Vagina (tissue), 2 donors: ENCODE measurements at regions not wholly inside any gene's neighbourhood (a gene's known extent, or its start where the extent isn't known, plus 50 kb on each side); places are given as distances from the start of the nearest gene placed in this dataset.

Source experiments
- DNase-seq, 2 donors: peaks; one replicate each; pipeline ENCODE4 v3.0.0-alpha.2; 2017; ENCODE audit errors: extremely low spot score in 2 of 2
- H3K27ac ChIP-seq: fragments of 200-600 bp; sonication (generic); one replicate; pipeline ENCODE4 v1.5.1; 2019
- H3K27me3 ChIP-seq: fragments of 200-600 bp; sonication (generic); one replicate; pipeline ENCODE4 v1.5.1; 2019
- H3K36me3 ChIP-seq, 2 donors: fragments of 200-600 bp; sonication (generic); one replicate each; pipeline ENCODE4 v1.5.1; 2017 to 2019
- H3K4me1 ChIP-seq: fragments of 200-600 bp; sonication (generic); one replicate; pipeline ENCODE4 v1.5.1; 2019
- H3K4me3 ChIP-seq, 2 donors: fragments of 200-600 bp; sonication (generic); 1 replicate in 1 of 2; 2 replicates in 1 of 2; pipeline ENCODE4 v1.5.1; 2016 to 2019
- H3K9me3 ChIP-seq: fragments of 200-600 bp; sonication (generic); one replicate; pipeline ENCODE4 v1.5.1; 2019
- POLR2A ChIP-seq, 2 donors: fragments of 450-650 bp; IDR thresholded peaks; one replicate each; pipeline ENCODE4 v1.6.1; 2017; ENCODE audit warnings: antibody characterized with exemption in 2 of 2, mild to moderate bottlenecking in 2 of 2, moderate library complexity in 2 of 2
- POLR2AphosphoS5 ChIP-seq, 2 donors: sonication (generic); formaldehyde crosslinking; IDR thresholded peaks; one replicate each; pipeline ENCODE4 v1.9.0; 2017; ENCODE audit warnings: antibody characterized with exemption in 2 of 2, mild to moderate bottlenecking in 2 of 2, low read depth in 1 of 2; ENCODE audit not compliant: insufficient read depth in 1 of 2
- intact Hi-C: fragments of 100-400 bp; cut with DNase I; formaldehyde crosslinking; loops from one replicate; pipeline ENCODE4 v1.15.1; 2023
- TF ChIP-seq, protein P1 (sequence below), 3 experiments: fragments of 450-650 bp in 2 of 3; fragments of 200-600 bp in 1 of 3; sonication (generic) in 1 of 3; IDR thresholded peaks; one replicate each; pipeline ENCODE4 v1.5.1; 2017 to 2019; ENCODE audit warnings: antibody characterized with exemption in 3 of 3, mild to moderate bottlenecking in 2 of 3, moderate library complexity in 2 of 3

DNA sequence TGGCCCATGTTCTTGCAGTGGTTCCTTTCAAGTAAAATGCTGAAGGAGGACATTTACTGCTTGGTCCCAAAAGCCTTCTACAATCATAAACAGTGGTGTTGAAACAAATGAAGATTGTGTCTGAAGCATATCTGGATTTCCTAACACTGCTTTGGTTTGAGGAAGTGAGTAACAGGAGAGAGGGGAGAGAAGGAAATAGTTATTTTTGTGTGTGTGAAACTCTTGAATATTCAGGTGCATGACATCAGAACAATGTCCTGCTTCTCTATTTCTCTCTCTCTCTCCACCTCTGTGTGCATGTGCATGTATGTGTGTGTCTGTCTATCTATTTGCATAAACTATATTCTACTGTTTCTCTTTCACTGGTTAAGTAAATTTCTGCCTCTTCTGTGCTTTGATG is 61.4 kb upstream of the TNFSF18 start:
- no peaks in the 10 kb centered on the region for H3K9me3 ChIP-seq
- H3K36me3 ChIP-seq = no peaks in the 10 kb centered on the region
- intact Hi-C loops = no loop called here
- TF ChIP-seq, protein P1, sequence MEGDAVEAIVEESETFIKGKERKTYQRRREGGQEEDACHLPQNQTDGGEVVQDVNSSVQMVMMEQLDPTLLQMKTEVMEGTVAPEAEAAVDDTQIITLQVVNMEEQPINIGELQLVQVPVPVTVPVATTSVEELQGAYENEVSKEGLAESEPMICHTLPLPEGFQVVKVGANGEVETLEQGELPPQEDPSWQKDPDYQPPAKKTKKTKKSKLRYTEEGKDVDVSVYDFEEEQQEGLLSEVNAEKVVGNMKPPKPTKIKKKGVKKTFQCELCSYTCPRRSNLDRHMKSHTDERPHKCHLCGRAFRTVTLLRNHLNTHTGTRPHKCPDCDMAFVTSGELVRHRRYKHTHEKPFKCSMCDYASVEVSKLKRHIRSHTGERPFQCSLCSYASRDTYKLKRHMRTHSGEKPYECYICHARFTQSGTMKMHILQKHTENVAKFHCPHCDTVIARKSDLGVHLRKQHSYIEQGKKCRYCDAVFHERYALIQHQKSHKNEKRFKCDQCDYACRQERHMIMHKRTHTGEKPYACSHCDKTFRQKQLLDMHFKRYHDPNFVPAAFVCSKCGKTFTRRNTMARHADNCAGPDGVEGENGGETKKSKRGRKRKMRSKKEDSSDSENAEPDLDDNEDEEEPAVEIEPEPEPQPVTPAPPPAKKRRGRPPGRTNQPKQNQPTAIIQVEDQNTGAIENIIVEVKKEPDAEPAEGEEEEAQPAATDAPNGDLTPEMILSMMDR (IDR thresholded peaks at IDR 0.05) = no peak
- no peak for TF ChIP-seq POLR2A (IDR thresholded peaks at IDR 0.05)
- no peak for TF ChIP-seq POLR2AphosphoS5 (IDR thresholded peaks at IDR 0.05; ENCODE audit: insufficient read depth in 1 of 2, low read depth in 1 of 2)
- H3K4me3 ChIP-seq = no peak overlapping the region
- H3K27ac ChIP-seq = no peak overlapping the region
- DNase-seq = no peak
- no peaks in the 10 kb centered on the region for H3K4me1 ChIP-seq
- H3K27me3 ChIP-seq = no peaks in the 10 kb centered on the region

DNA sequence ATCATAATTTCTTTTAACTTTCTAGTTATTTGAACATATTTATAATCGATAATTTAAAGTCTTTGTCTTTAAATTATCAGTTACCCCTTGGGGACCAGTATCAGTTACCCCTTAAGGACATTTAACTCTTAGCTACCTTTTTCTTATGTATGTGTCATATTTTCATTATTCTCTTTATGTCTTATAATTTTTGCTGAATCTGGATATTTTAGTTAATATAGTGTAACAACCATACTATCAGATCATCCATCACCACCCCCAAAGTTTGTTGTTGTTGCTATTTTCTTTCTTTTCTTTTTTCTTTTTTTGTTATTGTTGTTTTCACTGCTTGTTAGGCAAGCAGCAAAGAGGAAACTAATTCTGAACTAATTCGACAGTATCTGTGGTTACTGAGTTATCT is 57.0 kb upstream of the TNFSF18 start:
- no peak overlapping the region for H3K4me3 ChIP-seq
- TF ChIP-seq, protein P1 (IDR thresholded peaks at IDR 0.05) = no peak
- no peak for TF ChIP-seq POLR2AphosphoS5 (IDR thresholded peaks at IDR 0.05; ENCODE audit: insufficient read depth in 1 of 2, low read depth in 1 of 2)
- no peaks in the 10 kb centered on the region for H3K27me3 ChIP-seq
- H3K36me3 ChIP-seq = no peaks in the 10 kb centered on the region
- no peaks in the 10 kb centered on the region for H3K4me1 ChIP-seq
- H3K9me3 ChIP-seq = peaks cover 9% of the 10 kb centered on the region
- intact Hi-C loops = no loop called here
- H3K27ac ChIP-seq = no peak overlapping the region
- no peak for DNase-seq

DNA sequence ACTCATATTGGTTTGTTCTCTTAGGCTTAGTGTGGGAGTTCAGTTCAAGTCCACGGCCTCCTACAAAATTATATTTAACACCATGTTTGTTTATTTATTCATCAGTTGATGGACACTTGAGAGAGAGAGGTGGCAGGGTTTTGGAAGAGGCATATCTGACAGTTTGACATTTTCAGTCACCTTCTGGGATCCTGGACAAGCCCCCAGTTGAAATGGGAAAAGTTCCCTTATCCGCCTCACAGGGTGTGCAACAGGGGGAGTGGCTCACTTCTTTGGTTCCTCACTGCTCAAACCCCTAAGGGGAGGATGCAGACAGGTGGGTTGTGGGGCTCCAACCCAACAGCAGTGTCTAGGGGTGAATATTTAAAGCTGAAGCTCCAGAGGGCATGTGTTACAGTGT is 52.3 kb upstream of the TNFSF18 start:
- intact Hi-C loops = no loop called here
- Histone ChIP-seq H3K4me3 (no peak overlapping the region), H3K27ac (no peak overlapping the region), H3K9me3 (peaks cover 9% of the 10 kb centered on the region), H3K27me3 (no peaks in the 10 kb centered on the region), H3K4me1 (no peaks in the 10 kb centered on the region), H3K36me3 (no peaks in the 10 kb centered on the region)
- TF ChIP-seq POLR2AphosphoS5 (IDR thresholded peaks at IDR 0.05; ENCODE audit: insufficient read depth in 1 of 2, low read depth in 1 of 2) = no peak
- TF ChIP-seq POLR2A (IDR thresholded peaks at IDR 0.05) = no peak
- TF ChIP-seq, protein P1 (IDR thresholded peaks at IDR 0.05) = no peak
- no peak for DNase-seq

DNA sequence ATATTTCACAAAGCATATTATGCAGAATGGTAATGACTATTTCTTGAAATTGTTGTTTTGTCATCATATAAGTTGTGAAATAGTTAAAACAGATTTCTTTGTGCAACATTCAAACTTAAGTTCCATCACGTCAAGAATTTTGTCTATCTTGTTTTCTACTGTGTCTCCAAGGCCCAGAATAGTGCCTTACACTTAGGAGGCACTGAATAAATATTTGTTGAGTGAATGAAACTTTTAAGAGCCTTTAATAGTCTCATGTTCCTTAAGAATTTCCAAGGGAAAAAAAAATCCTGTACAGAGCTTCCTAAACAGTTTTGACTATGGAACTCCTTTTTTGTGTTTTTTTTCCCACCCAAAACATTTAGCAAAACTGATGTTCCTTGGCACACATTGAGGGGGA is 50.8 kb upstream of the TNFSF18 start:
- Histone ChIP-seq H3K27me3 (no peaks in the 10 kb centered on the region), H3K9me3 (peaks cover 9% of the 10 kb centered on the region), H3K27ac (no peak overlapping the region), H3K36me3 (no peaks in the 10 kb centered on the region), H3K4me3 (no peak overlapping the region), H3K4me1 (no peaks in the 10 kb centered on the region)
- no peak for DNase-seq
- intact Hi-C loops = no loop called here
- TF ChIP-seq POLR2AphosphoS5 (IDR thresholded peaks at IDR 0.05; ENCODE audit: insufficient read depth in 1 of 2, low read depth in 1 of 2) (no peak), POLR2A (IDR thresholded peaks at IDR 0.05) (no peak)
- TF ChIP-seq, protein P1 (IDR thresholded peaks at IDR 0.05) = no peak

DNA sequence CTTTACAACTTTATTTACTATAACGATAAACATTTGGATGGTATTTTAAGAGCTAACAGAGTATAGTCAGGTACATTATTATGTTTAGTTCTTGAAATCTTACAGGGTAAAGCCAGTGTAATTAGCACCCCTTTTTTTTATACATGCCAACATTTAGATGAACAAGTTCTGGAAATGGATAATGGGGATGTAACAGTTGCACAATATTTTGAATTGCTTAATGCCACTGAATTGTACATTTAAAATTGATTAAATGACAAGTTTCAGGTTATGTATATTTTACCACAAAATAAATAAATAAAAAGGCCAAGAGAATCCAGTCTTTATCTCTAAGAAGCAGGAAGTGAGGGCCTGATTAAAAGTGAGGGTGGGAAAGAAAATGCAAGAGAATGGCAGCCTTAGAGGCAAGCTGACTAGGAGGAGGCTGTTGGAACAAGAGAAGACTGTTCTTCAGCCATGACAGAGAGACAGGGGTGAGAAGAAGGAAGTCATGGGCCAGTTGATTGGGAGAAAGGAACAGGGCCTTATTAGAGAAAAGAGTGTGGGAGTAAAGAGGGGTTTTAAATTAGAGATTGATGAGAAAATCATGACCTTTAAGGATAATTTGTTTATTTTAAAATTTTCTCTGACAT is 49.9 kb upstream of the TNFSF18 start:
- DNase-seq = no peak
- Histone ChIP-seq H3K27me3 (no peaks in the 10 kb centered on the region), H3K9me3 (peaks cover 9% of the 10 kb centered on the region), H3K27ac (no peak overlapping the region), H3K36me3 (no peaks in the 10 kb centered on the region), H3K4me1 (no peaks in the 10 kb centered on the region), H3K4me3 (no peak overlapping the region)
- TF ChIP-seq POLR2AphosphoS5 (IDR thresholded peaks at IDR 0.05; ENCODE audit: insufficient read depth in 1 of 2, low read depth in 1 of 2) (no peak), POLR2A (IDR thresholded peaks at IDR 0.05) (no peak)
- TF ChIP-seq, protein P1 (IDR thresholded peaks at IDR 0.05) = no peak
- intact Hi-C loops = no loop called here
